ENCODE measurements at regions not wholly inside any gene's neighbourhood (a gene's known extent, or its start where the extent isn't known, plus 50 kb on each side); places are given as distances from the start of the nearest gene placed in this dataset.

DNA sequence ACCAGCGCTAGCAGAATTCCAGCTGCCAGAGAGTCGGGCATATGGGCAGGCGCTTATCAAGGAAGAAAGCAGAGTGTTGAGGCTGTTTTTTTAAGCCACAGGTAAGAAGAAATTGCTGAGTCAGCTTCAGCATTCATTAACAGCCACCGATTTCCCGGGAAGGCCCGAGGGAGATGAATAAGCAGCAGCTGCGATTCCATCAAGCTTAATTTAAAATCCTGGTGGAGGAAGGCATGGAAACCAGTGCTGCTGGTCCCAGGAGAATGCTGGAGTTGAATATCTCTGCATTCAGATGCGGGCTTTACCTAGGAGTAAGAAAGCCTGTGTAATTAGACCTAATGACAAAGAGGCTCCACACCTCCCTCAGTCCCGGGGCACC is 168.8 kb downstream of the BRD1 start:
- TF ChIP-seq, protein P1, sequence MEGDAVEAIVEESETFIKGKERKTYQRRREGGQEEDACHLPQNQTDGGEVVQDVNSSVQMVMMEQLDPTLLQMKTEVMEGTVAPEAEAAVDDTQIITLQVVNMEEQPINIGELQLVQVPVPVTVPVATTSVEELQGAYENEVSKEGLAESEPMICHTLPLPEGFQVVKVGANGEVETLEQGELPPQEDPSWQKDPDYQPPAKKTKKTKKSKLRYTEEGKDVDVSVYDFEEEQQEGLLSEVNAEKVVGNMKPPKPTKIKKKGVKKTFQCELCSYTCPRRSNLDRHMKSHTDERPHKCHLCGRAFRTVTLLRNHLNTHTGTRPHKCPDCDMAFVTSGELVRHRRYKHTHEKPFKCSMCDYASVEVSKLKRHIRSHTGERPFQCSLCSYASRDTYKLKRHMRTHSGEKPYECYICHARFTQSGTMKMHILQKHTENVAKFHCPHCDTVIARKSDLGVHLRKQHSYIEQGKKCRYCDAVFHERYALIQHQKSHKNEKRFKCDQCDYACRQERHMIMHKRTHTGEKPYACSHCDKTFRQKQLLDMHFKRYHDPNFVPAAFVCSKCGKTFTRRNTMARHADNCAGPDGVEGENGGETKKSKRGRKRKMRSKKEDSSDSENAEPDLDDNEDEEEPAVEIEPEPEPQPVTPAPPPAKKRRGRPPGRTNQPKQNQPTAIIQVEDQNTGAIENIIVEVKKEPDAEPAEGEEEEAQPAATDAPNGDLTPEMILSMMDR (IDR thresholded peaks at IDR 0.05), result no peak
- no peak for TF ChIP-seq EZH2 (IDR thresholded peaks at IDR 0.05; ENCODE audit: borderline replicate concordance, insufficient read depth, low read depth, low read length, poor library complexity, severe bottlenecking)
